Fibroblast of pulmonary artery (primary cell): ENCODE measurements at regions not wholly inside any gene's neighbourhood (a gene's known extent, or its start where the extent isn't known, plus 50 kb on each side); places are given as distances from the start of the nearest gene placed in this dataset.

Source experiments
- DNase-seq: peaks from one replicate; pipeline ENCODE4 v3.0.0-alpha.2; 2010; ENCODE audit warnings: low read depth
- H3K4me3 ChIP-seq: replicated peaks from 2 replicates; pipeline ENCODE4 v1.5.1; 2011; ENCODE audit warnings: low read depth, mild to moderate bottlenecking, control low read depth, low read length, moderate library complexity
- CTCF ChIP-seq: IDR thresholded peaks from 2 replicates; pipeline ENCODE4 v1.5.1; 2011; ENCODE audit warnings: mild to moderate bottlenecking, control low read depth, low read length, inconsistent platforms; ENCODE audit errors: missing control alignments

GRCh38 chr5:18036531-18036930 lies 402.3 kb downstream of the TAF11L14 start:
- TF ChIP-seq CTCF: no peak
- no peak for DNase-seq
- no peak overlapping the region for H3K4me3 ChIP-seq

DNA sequence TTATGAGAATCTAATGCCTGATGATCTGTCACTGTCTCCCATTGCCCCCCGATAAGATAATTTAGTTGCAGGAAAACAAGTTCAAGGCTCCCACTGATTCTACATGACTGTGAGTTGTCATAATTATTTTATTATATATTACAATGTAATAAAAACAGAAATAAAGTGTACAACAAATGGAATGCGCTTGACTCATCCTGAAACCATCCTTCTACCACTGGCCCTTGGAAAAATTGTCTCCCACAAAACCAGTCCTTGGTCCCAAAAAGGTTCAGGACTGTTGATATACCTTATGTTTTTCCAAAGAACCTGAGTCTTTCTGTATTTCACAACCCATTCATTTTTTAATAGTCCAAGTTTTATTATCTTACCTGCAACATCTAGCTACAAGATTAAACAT lies 403.5 kb downstream of the TAF11L14 start:
- no peak for DNase-seq
- TF ChIP-seq CTCF: no peak
- H3K4me3 ChIP-seq: no peak overlapping the region

DNA sequence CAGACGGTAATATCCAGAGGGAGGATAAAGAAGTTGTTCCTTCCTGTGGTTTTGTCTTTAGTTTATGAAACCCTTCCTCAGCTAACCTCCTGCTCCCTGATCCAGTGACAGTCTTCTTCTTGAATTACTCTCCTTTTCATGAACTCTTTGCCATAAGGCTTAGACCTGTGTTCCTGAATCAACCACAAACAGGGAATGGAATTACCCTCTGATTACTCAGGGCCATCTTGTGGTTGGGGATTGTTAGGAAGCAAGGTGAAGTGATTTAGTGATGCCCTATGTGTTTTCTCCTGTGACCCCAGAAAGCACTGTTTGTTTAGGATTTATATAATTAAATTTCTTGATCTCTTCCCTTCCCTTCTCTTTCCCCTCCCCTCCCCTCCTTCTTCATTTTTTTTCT lies 409.1 kb downstream of the TAF11L14 start:
- H3K4me3 ChIP-seq: no peak overlapping the region
- DNase-seq: no peak
- no peak for TF ChIP-seq CTCF

GRCh38 chr5:18048449-18048848 lies 414.2 kb downstream of the TAF11L14 start:
- TF ChIP-seq CTCF: no peak
- no peak for DNase-seq

GRCh38 chr5:18050345-18050744 lies 416.1 kb downstream of the TAF11L14 start:
- TF ChIP-seq CTCF: no peak
- H3K4me3 ChIP-seq: no peak overlapping the region
- DNase-seq: no peak

More at GRCh38 chr5:18048449-18048848, 414.2 kb downstream of the TAF11L14 start:
- H3K4me3 ChIP-seq: no peak overlapping the region

- no peak for TF ChIP-seq CTCF
- DNase-seq: no peak
Measured at GRCh38 chr5:18050776-18051175, 416.5 kb downstream of the TAF11L14 start.

GRCh38 chr5:18051953-18052352 lies 417.7 kb downstream of the TAF11L14 start:
- H3K4me3 ChIP-seq: no peak overlapping the region
- no peak for DNase-seq
- TF ChIP-seq CTCF: no peak

More at GRCh38 chr5:18050776-18051175, 416.5 kb downstream of the TAF11L14 start:
- no peak overlapping the region for H3K4me3 ChIP-seq
